Lower leg skin (tissue), 3 donors: ENCODE measurements at regions not wholly inside any gene's neighbourhood (a gene's known extent, or its start where the extent isn't known, plus 50 kb on each side); places are given as distances from the start of the nearest gene placed in this dataset.

Experiments
- CTCF ChIP-seq, 3 donors: fragments of 450-650 bp; IDR thresholded peaks; one replicate each; pipeline ENCODE4 v1.5.1; 2016; ENCODE audit warnings: antibody characterized with exemption in 3 of 3, mild to moderate bottlenecking in 3 of 3, moderate library complexity in 2 of 3
- POLR2A ChIP-seq, 2 donors: fragments of 450-650 bp; IDR thresholded peaks; one replicate each; pipeline ENCODE4 v1.6.1; 2016 to 2017; ENCODE audit warnings: antibody characterized with exemption in 2 of 2, mild to moderate bottlenecking in 1 of 2, moderate library complexity in 1 of 2

DNA sequence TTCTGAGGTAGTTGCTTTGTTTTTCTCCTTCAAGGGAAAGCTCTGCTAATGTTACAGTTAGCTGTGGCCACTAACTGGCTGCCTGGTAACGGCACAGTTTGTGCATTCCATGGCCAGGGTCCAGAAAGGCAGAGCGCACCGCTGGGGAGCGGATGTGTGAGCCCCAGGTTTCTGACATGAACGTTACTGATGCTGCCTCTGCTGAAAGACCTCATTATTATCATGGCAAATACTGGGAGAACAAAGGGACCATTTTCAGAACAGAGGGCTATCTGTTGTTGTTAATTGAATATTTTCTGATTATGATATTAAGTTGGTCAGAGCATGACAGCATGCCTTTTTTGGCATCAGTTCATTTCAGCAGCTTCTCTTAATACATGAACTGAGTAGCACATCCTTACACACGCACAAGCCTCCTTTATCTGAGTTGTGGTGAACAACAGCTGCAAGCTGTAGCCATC, 134.1 kb downstream of the NUDT12 start:
- TF ChIP-seq CTCF (IDR thresholded peaks at IDR 0.05) (no peak), POLR2A (IDR thresholded peaks at IDR 0.05) (no peak)
